ENCODE measurements at regions not wholly inside any gene's neighbourhood (a gene's known extent, or its start where the extent isn't known, plus 50 kb on each side); places are given as distances from the start of the nearest gene placed in this dataset.

DNA sequence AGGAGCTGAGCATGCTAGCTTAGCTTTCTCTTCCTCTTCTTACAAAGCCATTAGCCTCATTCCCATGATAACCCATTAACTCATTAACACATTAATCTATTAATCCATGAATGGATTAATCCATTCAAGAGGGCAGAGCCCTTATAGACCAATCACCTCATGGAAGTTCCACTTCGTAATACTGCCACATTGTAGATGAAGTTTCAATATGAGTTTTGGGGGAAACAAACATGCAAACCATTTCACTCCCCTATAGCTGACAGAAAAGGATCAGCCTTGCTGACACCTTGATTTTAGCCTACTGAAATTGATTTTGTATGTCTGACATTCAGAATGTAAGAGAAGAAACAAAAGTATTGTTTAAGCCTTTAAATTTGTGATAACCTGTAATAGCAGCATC, 251.8 kb upstream of the GALNTL6 start:
- ATAC-seq (no peak), DNase-seq (ENCODE audit: low read depth in 1 of 2, low spot score in 1 of 2) (no peak), FAIRE-seq (no peak)
- no peak for TF ChIP-seq CBX8 (IDR thresholded peaks at IDR 0.05)
- TF ChIP-seq NR3C1 (IDR thresholded peaks at IDR 0.05) = no peak
- TF ChIP-seq CEBPB (IDR thresholded peaks at IDR 0.05) = no peak
- TF ChIP-seq GATA3 (IDR thresholded peaks at IDR 0.05; ENCODE audit: borderline replicate concordance) = no peak
- no peak for TF ChIP-seq MAX (IDR thresholded peaks at IDR 0.05)
- TF ChIP-seq HOXB5 (CRISPR knock-in tag; IDR thresholded peaks at IDR 0.05) = no peak
- no peak for TF ChIP-seq TFCP2L1 (CRISPR knock-in tag; IDR thresholded peaks at IDR 0.05)
- no peak for TF ChIP-seq EHMT2 (IDR thresholded peaks at IDR 0.05; ENCODE audit: low read depth)
- TF ChIP-seq RNF2 (IDR thresholded peaks at IDR 0.05; ENCODE audit: borderline replicate concordance, low read depth) = no peak
- TF ChIP-seq NFE2L2 (conservative IDR thresholded peaks at IDR 0.05; ENCODE audit: low read length) = no peak
- TF ChIP-seq SREBF2 (IDR thresholded peaks at IDR 0.05) = no peak
- no peak for TF ChIP-seq JUN (IDR thresholded peaks at IDR 0.05)
- no peak for TF ChIP-seq FOXS1 (CRISPR knock-in tag; IDR thresholded peaks at IDR 0.05)
- no peak overlapping the region for H3K4me3 ChIP-seq
- ChIA-PET CTCF (no interaction called here), POLR2A (no interaction called here)
- H3K4me2 ChIP-seq = no peak overlapping the region
- H3K9me3 ChIP-seq = no peaks in the 10 kb centered on the region
- H3K27ac ChIP-seq = no peak overlapping the region
- no peaks in the 10 kb centered on the region for H3K4me1 ChIP-seq
- WGBS (ENCODE audit: missing lambda C conversion rate) = 29% methylated on average over 1 of the region's 1 CpG

DNA sequence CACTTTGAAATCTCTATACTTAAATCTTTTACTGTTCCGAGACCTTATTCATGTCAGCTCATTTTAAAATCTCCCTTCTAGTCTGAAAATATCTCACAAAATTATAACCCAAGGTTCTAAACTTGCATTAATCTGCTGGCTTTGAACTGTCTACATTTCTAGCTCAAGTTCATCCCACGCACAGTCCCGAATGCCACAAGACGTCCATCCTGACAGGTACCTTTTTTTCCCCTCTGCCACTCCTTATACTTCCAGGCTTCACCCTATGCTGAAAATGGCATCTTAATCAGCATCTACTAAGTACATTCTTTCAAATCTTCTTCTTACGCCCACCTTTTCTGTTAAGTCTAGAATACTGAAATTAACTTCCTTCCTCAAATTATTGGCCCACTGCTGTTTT, 259.2 kb upstream of the GALNTL6 start:
- POLR2A ChIA-PET = no interaction called here
- Histone ChIP-seq H3K4me3 (no peak overlapping the region), H3K9me3 (no peaks in the 10 kb centered on the region), H3K4me2 (no peak overlapping the region), H3K27ac (no peak overlapping the region), H3K4me1 (no peaks in the 10 kb centered on the region)
- CTCF ChIA-PET = no interaction called here
- ATAC-seq (no peak), DNase-seq (ENCODE audit: low read depth in 1 of 2, low spot score in 1 of 2) (no peak), FAIRE-seq (no peak)
- WGBS (ENCODE audit: missing lambda C conversion rate) = 85% methylated on average over 5 of the region's 5 CpGs
- no peak for TF ChIP-seq CHD4 (IDR thresholded peaks at IDR 0.05; ENCODE audit: borderline replicate concordance)
- no peak for TF ChIP-seq MAZ (IDR thresholded peaks at IDR 0.05; ENCODE audit: borderline replicate concordance, low read depth, low read length)
- TF ChIP-seq GATA3 (IDR thresholded peaks at IDR 0.05; ENCODE audit: borderline replicate concordance) = no peak
- no peak for TF ChIP-seq USF2 (IDR thresholded peaks at IDR 0.05)
- TF ChIP-seq RNF2 (IDR thresholded peaks at IDR 0.05; ENCODE audit: borderline replicate concordance, low read depth) = no peak
- TF ChIP-seq SMC3 (IDR thresholded peaks at IDR 0.05) = no peak
- no peak for TF ChIP-seq RFX5 (IDR thresholded peaks at IDR 0.05)
- no peak for TF ChIP-seq MAFK (IDR thresholded peaks at IDR 0.05; ENCODE audit: partially characterized antibody)
- TF ChIP-seq ZNF302 (CRISPR knock-in tag; IDR thresholded peaks at IDR 0.05) = no peak
- no peak for TF ChIP-seq CHD2 (IDR thresholded peaks at IDR 0.05; ENCODE audit: low read length, partially characterized antibody)
- TF ChIP-seq CTCF (IDR thresholded peaks at IDR 0.05) = no peak
- no peak for TF ChIP-seq EHF (CRISPR knock-in tag; IDR thresholded peaks at IDR 0.05)

- WGBS (ENCODE audit: missing lambda C conversion rate) = 21% methylated on average over 2 of the region's 2 CpGs
- H3K9me3 ChIP-seq = no peaks in the 10 kb centered on the region
- no peak for ATAC-seq
- no peak for DNase-seq (ENCODE audit: low read depth in 1 of 2, low spot score in 1 of 2)
- no peak for FAIRE-seq
- H3K27ac ChIP-seq = no peak overlapping the region
- no peak overlapping the region for H3K4me2 ChIP-seq
- ChIA-PET POLR2A (no interaction called here), CTCF (interaction anchor here (1.3 kb wide), 1 partner anchor 1283 kb away, joined by 3 read pairs; no protein-coding TSS in a partner anchor)
- H3K4me1 ChIP-seq = no peaks in the 10 kb centered on the region
- H3K4me3 ChIP-seq = no peak overlapping the region
- TF ChIP-seq FOSL2 (IDR thresholded peaks at IDR 0.05) = no peak
- TF ChIP-seq FOSL2 (CRISPR knock-in tag; IDR thresholded peaks at IDR 0.05) = no peak
- TF ChIP-seq CBX8 (IDR thresholded peaks at IDR 0.05) = no peak
- no peak for TF ChIP-seq ELK1 (IDR thresholded peaks at IDR 0.05; ENCODE audit: low read depth, low read length)
- no peak for TF ChIP-seq MYC (IDR thresholded peaks at IDR 0.05; ENCODE audit: borderline replicate concordance, low read length)
- no peak for TF ChIP-seq ATOH8 (CRISPR knock-in tag; IDR thresholded peaks at IDR 0.05; ENCODE audit: low read depth)
- TF ChIP-seq, protein P1, sequence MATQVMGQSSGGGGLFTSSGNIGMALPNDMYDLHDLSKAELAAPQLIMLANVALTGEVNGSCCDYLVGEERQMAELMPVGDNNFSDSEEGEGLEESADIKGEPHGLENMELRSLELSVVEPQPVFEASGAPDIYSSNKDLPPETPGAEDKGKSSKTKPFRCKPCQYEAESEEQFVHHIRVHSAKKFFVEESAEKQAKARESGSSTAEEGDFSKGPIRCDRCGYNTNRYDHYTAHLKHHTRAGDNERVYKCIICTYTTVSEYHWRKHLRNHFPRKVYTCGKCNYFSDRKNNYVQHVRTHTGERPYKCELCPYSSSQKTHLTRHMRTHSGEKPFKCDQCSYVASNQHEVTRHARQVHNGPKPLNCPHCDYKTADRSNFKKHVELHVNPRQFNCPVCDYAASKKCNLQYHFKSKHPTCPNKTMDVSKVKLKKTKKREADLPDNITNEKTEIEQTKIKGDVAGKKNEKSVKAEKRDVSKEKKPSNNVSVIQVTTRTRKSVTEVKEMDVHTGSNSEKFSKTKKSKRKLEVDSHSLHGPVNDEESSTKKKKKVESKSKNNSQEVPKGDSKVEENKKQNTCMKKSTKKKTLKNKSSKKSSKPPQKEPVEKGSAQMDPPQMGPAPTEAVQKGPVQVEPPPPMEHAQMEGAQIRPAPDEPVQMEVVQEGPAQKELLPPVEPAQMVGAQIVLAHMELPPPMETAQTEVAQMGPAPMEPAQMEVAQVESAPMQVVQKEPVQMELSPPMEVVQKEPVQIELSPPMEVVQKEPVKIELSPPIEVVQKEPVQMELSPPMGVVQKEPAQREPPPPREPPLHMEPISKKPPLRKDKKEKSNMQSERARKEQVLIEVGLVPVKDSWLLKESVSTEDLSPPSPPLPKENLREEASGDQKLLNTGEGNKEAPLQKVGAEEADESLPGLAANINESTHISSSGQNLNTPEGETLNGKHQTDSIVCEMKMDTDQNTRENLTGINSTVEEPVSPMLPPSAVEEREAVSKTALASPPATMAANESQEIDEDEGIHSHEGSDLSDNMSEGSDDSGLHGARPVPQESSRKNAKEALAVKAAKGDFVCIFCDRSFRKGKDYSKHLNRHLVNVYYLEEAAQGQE (IDR thresholded peaks at IDR 0.05) = no peak
Observed at GRCh38 chr4:171542640-171543039, 270.6 kb upstream of the GALNTL6 start.

Measured in A549 (cell line).